HepG2 (cell line): ENCODE measurements at regions not wholly inside any gene's neighbourhood (a gene's known extent, or its start where the extent isn't known, plus 50 kb on each side); places are given as distances from the start of the nearest gene placed in this dataset.

Source experiments
- HIVEP1 ChIP-seq: sonication (generic); formaldehyde crosslinking; IDR thresholded peaks from 2 replicates; pipeline ENCODE4 v1.4.0; 2020; ENCODE audit warnings: mild to moderate bottlenecking, missing genetic modification reagents
- HOXA3 ChIP-seq: sonication (generic); formaldehyde crosslinking; IDR thresholded peaks from 2 replicates; pipeline ENCODE4 v1.5.0; 2020; ENCODE audit warnings: missing genetic modification reagents
- MZF1 ChIP-seq: sonication (generic); formaldehyde crosslinking; IDR thresholded peaks from 2 replicates; pipeline ENCODE4 v1.8.1; 2023; ENCODE audit warnings: mild to moderate bottlenecking, missing genetic modification reagents, borderline replicate concordance
- SP1 ChIP-seq, 2 experiments: fragments of 450-650 bp in 1 of 2; sonication (generic) in 1 of 2; formaldehyde crosslinking in 1 of 2; IDR thresholded peaks; 2 replicates each; pipeline versions ENCODE4 v1.4.0 to v1.6.1; 2016 to 2020; ENCODE audit warnings: missing genetic modification reagents in 1 of 2
- SRF ChIP-seq: IDR thresholded peaks from 2 replicates; pipeline ENCODE4 v1.6.1; 2011; ENCODE audit warnings: mild to moderate bottlenecking, low read depth, low read length, moderate library complexity
- ZNF282 ChIP-seq: fragments of 450-650 bp; IDR thresholded peaks from 2 replicates; pipeline ENCODE4 v1.6.1; 2018; ENCODE audit not compliant: partially characterized antibody
- ZNF296 ChIP-seq: sonication (generic); formaldehyde crosslinking; conservative IDR thresholded peaks from 2 replicates; pipeline ENCODE4 v1.5.0; 2020; ENCODE audit warnings: mild to moderate bottlenecking, missing genetic modification reagents
- TF ChIP-seq, protein P1 (sequence below): IDR thresholded peaks from 2 replicates; pipeline ENCODE4 v1.6.1; 2016; ENCODE audit warnings: low read depth, borderline replicate concordance
- TF ChIP-seq, protein P2 (sequence below): sonication (generic); formaldehyde crosslinking; IDR thresholded peaks from 2 replicates; pipeline ENCODE4 v1.5.0; 2020; ENCODE audit warnings: mild to moderate bottlenecking, missing genetic modification reagents

DNA sequence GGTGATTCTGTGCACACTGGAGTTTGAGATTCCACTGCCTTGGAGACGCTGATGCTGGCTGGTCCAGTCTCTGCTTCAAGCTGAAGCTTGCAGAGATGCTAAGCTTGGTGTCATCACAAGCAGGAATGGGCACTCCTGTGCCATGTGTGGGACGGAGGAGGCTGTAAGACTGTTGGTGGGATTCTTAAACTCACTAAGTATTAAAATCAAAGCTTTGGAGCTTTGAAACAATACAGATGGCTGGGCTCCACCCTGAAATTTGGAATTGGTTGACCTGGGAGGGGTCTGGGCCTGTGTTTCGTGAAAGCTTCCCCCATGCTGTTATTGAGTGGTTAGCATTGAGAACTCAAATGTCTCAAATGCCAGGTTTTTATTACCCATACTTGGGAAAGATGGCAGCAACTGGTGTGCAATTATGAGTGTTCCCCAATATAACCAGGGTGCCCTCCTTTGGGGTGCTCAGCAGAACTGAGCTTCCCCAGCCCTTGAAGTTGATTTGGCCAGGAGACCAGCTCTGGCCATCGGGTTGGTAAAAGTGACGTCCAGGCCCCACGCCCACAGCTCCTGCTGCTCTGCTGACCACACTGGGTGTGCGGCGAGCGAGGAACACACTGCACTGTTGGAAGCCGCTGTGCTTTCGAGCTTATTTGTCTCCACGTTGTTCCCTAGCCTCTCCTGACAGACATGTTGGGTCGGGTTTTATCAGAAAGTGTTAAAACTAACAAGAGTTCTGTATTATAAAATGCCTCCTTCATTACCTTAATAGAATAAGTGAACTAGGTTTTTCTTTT lies 377.7 kb downstream of the GLRX3 start:
- TF ChIP-seq ZNF282 (no peak), MZF1 (CRISPR knock-in tag) (no peak), HOXA3 (CRISPR knock-in tag) (no peak), SP1 (IDR thresholded peaks at IDR 0.05) (no peak), SP1 (CRISPR knock-in tag; IDR thresholded peaks at IDR 0.05) (no peak), ZNF296 (CRISPR knock-in tag) (no peak), SRF (no peak), HIVEP1 (no peak)
- TF ChIP-seq, protein P1, sequence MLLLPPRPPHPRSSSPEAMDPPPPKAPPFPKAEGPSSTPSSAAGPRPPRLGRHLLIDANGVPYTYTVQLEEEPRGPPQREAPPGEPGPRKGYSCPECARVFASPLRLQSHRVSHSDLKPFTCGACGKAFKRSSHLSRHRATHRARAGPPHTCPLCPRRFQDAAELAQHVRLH (CRISPR knock-in tag), result no peak
- TF ChIP-seq, protein P2, sequence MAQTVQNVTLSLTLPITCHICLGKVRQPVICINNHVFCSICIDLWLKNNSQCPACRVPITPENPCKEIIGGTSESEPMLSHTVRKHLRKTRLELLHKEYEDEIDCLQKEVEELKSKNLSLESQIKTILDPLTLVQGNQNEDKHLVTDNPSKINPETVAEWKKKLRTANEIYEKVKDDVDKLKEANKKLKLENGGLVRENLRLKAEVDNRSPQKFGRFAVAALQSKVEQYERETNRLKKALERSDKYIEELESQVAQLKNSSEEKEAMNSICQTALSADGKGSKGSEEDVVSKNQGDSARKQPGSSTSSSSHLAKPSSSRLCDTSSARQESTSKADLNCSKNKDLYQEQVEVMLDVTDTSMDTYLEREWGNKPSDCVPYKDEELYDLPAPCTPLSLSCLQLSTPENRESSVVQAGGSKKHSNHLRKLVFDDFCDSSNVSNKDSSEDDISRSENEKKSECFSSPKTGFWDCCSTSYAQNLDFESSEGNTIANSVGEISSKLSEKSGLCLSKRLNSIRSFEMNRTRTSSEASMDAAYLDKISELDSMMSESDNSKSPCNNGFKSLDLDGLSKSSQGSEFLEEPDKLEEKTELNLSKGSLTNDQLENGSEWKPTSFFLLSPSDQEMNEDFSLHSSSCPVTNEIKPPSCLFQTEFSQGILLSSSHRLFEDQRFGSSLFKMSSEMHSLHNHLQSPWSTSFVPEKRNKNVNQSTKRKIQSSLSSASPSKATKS, result no peak
